ENCODE measurements at regions not wholly inside any gene's neighbourhood (a gene's known extent, or its start where the extent isn't known, plus 50 kb on each side); places are given as distances from the start of the nearest gene placed in this dataset.

DNA sequence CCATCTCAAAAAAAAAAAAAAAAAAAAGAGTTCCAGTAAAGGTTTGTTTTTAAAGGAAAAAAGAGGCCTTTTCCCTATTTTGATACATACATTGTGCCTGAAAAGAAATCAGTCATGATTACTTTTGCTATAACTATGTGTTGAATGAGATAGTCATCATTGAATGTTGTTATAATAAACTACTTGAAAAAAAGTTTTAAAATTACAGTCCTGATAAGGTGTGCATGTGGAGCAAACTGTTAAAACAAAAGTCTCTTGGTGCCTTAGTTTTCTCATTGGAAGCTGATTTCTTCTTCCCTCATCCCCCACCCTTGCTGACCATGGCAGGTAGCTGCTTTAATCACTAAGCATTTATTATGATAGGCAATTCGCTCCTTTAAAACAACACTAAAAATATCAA lies 172.3 kb upstream of the TBCA start:
- no peak for DNase-seq (ENCODE audit: low read depth)

GRCh38 chr5:77947041-77947428 lies 170.9 kb upstream of the TBCA start:
- no peak for DNase-seq (ENCODE audit: low read depth)

DNA sequence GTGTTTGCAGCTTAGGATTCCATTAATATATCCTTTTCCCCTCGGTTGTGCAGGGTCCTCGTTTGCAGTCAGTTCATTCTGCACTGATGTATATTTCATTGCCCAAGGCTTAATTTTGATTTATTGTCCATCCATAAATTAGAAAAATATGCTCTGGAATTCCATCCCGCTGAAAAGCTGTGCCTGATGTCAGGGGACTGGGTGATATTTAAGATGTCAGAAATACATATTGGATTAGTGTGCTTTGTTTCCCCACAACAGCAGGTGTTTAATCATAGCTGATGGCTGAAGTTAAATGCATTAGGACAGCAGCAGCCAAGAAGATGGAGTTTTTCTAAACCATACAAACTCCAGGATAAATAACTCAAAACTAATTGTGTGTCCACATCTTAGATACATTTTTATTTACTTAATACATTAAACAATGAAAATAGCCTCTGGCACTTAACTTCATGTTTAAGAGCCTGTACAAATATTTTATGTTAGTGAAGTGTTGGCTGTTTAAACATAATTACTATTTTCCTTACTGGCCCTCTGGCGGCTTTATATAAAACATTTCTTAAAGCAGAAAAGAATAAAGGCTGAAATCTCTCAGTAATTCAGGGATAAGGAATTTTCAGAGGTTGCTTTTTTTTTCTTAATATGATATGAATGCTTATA lies 170.4 kb upstream of the TBCA start:
- no peak for DNase-seq (ENCODE audit: low read depth)

DNA sequence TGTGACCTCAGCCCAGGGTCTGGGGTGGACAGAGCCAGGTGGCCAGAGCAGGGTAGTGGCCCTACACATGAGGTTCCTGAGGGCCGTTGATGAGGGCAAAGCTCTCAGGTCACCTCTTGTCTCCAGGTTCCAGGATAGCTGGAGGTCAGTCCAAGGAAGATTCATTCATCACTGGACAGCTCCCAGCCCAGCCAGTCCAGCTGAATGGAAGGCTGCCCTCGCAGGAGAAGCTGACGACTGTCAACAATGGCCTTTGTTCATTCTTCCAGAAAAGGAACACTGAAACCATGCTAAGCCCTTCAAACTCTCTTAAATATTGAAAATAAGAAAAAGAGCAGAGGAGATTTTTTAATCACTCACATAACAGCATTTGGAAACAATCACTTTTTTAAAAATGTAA lies 169.7 kb upstream of the TBCA start:
- no peak for DNase-seq (ENCODE audit: low read depth)

DNA sequence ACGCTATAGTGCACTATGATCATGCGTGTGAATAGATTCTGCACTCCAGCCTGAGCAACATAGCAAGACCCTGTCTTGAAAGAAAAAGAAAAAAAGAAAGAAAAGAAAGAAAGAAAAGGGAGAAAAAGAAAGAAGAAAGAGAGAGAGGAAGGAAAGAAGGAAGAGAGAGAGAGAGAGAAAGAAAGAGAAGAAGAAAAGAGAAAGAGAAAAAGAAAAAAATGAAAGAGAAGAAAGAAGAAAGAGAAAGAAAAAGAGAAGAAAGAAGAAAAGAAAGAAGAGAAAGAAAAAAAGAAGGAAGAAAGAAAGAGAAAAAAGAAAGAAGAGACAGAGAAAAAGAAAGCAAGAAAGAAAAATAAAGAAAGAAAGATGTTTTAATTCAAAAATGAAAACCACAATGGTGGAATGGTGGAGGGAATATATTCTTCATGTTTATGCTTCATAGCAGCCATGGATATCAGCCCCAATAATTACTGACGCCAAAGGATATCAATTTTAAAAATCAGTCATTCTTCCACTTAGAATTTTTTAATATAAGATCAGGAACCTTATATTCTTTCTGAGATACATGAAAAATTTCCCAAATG lies 168.7 kb upstream of the TBCA start:
- DNase-seq (ENCODE audit: low read depth), result no peak

DNA sequence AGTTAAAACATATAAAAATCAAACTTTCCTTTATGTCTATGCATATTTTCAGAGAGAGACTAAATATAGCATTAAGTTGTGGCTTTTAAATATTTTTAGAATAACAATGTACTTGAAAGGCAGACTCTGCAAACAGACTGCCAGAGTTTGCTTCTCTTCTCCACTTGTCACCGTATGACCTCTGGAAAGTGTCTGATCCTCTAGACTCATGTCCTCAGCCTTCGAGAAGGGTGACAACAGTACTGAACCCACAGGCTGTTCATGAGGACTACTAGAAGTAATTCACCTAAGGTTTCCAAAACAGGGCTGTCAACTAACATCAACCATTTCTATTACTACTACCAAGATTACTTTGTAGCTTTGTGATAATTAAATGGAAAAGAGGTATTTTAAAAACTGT lies 167.7 kb upstream of the TBCA start:
- no peak for DNase-seq (ENCODE audit: low read depth)

- no peak for DNase-seq (ENCODE audit: low read depth)
These were observed 166.6 kb upstream of the TBCA start for GRCh38 chr5:77942578-77943239.

- DNase-seq (ENCODE audit: low read depth), result no peak
These were observed 161.1 kb upstream of the TBCA start for GRCh38 chr5:77937015-77937908.

DNA sequence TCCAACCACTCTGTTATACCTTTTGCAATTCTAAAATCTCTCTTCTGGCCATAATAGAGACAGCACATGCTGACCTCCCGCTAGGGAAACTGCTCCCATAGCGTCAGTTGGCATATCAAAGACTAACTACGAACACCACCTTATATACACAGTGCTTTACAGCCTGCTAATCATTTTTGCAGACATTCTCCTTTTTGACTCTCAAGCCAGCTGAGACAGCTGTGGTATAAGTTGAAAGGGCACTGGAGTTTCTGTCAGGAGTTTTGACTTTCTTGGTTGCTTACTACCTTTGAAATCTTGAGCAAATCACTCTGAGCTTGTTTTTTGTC lies 160.2 kb upstream of the TBCA start:
- DNase-seq (ENCODE audit: low read depth), result no peak

GRCh38 chr5:77935506-77936364 lies 159.6 kb upstream of the TBCA start:
- peak; percentile 38 for DNase-seq (ENCODE audit: low read depth)

DNA sequence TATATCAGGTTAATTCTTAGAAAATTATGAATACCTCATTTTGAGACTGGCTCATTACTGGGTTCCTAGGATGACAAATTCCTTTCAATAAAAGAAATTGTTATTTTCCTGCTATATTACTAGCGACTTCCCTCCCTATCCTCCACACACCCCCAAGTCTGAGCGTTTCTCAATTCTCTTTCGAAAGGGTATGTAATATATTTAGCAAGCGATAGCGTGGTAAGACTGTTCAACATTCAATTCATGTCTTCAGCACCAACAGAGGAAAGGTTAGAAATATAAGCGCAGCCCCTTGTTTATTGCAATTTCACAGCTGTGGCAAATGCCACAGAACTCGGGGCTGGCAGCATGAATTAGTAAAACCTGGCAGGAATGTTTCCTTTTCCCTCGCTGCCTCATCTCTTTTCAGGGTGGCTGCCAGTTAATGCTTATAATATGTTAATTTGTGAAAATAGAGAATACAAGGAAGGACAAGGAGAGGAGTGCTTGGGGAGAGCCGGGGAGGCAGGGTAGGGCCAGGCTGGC lies 152.7 kb upstream of the TBCA start:
- DNase-seq (ENCODE audit: low read depth), result no peak

- DNase-seq (ENCODE audit: low read depth), result no peak
These were observed 150.2 kb upstream of the TBCA start for GRCh38 chr5:77926337-77926736.

DNA sequence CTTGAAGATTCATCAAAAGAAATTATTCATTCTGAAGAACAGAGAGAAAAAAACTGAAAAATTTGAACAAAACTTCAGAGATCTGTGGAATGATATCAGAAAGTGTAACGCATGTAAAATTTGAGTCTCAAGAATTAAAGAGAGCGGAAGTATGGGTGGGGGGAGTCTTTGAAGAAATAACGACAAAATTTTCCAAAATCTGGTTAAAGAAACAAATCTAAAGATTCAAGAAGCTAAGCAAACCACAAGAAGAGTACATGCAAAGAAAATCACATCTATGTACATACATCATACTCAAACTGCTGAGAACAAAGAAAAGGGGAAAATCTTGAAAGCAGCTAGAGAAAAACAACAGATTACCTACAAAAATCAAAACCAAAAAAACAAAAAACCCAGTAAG lies 149.4 kb upstream of the TBCA start:
- no peak for DNase-seq (ENCODE audit: low read depth)

GRCh38 chr5:77924081-77924480 lies 147.9 kb upstream of the TBCA start:
- DNase-seq (ENCODE audit: low read depth), result no peak

DNA sequence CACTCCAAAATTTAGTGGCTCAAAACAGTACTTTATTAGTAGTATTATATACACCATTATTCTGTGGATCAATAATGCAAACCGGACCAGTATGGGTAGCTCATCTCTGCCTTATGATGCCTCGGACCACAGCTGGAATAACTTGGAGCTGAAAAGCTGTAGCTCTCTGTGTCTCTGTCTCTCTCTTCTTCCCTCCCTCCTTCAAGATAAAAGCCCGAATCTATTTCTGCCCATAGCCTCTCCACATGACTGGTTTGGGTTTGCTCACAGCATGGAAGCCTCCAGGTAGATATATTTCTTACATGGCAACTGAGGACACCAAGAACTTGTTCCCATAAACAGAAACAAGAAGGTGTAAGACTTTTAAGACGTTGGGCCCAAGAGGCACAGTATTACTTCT lies 147.5 kb upstream of the TBCA start:
- DNase-seq (ENCODE audit: low read depth), result no peak

DNA sequence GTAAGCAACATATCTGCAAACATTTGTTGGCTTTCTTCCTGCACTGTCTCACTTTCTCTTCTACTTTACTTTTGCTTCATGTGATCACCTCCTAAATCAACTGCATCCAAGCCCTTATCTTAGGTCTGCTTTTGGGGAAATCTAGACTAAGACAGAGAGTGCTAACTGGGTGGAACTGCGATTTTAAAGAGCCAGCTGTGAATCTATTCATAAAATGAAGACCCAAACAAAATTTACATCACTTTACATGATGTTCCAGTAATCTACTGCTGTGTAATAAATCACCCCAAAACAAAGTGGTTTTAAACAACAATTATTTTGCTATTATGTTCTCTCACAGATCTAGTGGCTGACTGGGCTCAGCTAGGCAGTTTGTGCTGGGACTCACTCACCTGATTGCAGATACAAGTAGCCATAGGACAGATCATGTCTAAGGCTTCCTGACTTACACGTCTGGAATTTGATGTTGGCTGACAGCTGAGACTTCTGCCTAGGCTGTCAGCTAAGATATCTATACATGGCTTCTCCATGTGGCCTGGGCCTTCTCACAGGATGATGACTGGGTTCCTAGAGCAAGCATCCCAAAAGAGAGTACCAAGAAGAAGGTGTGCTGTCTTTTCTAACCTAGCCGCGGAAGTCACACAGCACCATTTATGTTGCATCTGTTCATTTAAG lies 145.1 kb upstream of the TBCA start:
- DNase-seq (ENCODE audit: low read depth), result no peak

GRCh38 chr5:77920359-77921058 lies 144.4 kb upstream of the TBCA start:
- no peak for DNase-seq (ENCODE audit: low read depth)

DNA sequence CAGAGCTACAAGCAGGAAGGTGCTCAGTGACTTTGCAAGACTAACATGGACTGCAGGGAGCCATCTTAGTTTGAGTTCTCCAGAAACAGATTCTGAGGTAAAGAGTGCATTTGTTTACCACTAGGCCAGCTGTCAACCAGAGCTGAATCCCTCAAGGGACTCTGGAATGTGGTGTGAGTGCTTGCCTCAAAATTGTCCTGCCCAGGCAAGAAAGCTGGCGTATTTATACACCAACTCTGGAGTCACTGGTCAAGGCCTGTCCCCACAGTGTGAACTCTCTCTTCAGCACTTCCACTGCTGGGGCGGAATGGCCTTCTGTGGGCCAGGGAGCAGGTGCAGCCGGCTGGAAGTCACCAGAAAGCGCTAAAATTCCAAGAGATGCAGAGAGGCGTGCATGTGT lies 139.2 kb upstream of the TBCA start:
- DNase-seq (ENCODE audit: low read depth), result no peak

DNA sequence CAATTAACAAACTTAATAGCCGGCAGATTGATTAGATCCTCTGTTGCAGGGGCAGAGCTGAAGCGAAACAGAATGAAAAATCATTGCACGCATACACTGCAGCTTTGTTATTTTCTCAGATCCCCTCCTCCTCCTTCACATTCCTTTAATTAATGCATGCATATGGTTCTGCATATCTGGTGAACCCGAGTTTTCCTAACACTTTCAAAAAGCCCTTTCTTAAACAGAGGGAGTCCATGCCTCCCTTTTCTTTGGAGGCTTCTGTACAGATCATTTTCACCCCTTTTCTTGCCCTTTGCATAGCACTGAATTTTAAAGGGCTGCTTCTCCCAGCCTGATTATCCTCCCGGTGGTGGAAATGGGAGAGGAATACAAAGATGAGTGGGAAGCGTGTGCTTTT lies 136.6 kb upstream of the TBCA start:
- no peak for DNase-seq (ENCODE audit: low read depth)

GRCh38 chr5:77910602-77911188 lies 134.6 kb upstream of the TBCA start:
- no peak for DNase-seq (ENCODE audit: low read depth)

Data from stromal cell of bone marrow (primary cell).